Ishikawa (cell line): ENCODE measurements at regions not wholly inside any gene's neighbourhood (a gene's known extent, or its start where the extent isn't known, plus 50 kb on each side); places are given as distances from the start of the nearest gene placed in this dataset.

Experiments used
- CEBPB ChIP-seq: IDR thresholded peaks from 2 replicates; pipeline ENCODE4 v1.6.1; 2012
- CREB1 ChIP-seq: IDR thresholded peaks from 2 replicates; pipeline ENCODE4 v1.6.1; 2012; ENCODE audit warnings: low read depth
- EGR1 ChIP-seq: IDR thresholded peaks from 2 replicates; pipeline ENCODE4 v1.6.1; 2012
- EP300 ChIP-seq: IDR thresholded peaks from 2 replicates; pipeline ENCODE4 v1.6.1; 2012; ENCODE audit warnings: borderline replicate concordance
- FOXM1 ChIP-seq: IDR thresholded peaks from 2 replicates; pipeline ENCODE4 v1.6.1; 2012; ENCODE audit warnings: low read depth, borderline replicate concordance
- MAX ChIP-seq: IDR thresholded peaks from 2 replicates; pipeline ENCODE4 v1.6.1; 2012
- NFIC ChIP-seq: IDR thresholded peaks from 2 replicates; pipeline ENCODE4 v1.6.1; 2012
- RAD21 ChIP-seq: IDR thresholded peaks from 2 replicates; pipeline ENCODE4 v1.6.1; 2012; ENCODE audit warnings: low read depth
- REST ChIP-seq: IDR thresholded peaks from 2 replicates; pipeline ENCODE4 v1.6.1; 2012; ENCODE audit warnings: low read depth, mild to moderate bottlenecking
- TAF1 ChIP-seq: IDR thresholded peaks from 2 replicates; pipeline ENCODE4 v1.6.1; 2012; ENCODE audit warnings: low read depth, mild to moderate bottlenecking
- TCF12 ChIP-seq: IDR thresholded peaks from 2 replicates; pipeline ENCODE4 v1.6.1; 2012; ENCODE audit warnings: low read depth
- TEAD4 ChIP-seq: IDR thresholded peaks from 2 replicates; pipeline ENCODE4 v1.6.1; 2012
- YY1 ChIP-seq: IDR thresholded peaks from 2 replicates; pipeline ENCODE4 v1.6.1; 2012; ENCODE audit warnings: low read depth
- ZBTB7A ChIP-seq: IDR thresholded peaks from 2 replicates; pipeline ENCODE4 v1.6.1; 2012; ENCODE audit warnings: low read depth

- TF ChIP-seq EP300 (no peak), YY1 (no peak), CEBPB (no peak), MAX (no peak), ZBTB7A (no peak), TAF1 (no peak), NFIC (no peak), TCF12 (no peak), CREB1 (no peak), TEAD4 (no peak), FOXM1 (no peak), RAD21 (no peak), EGR1 (no peak), REST (no peak)
Measured at GRCh38 chr2:152879275-152879674, 160.9 kb downstream of the ARL6IP6 start.
